Testis (tissue), 2 donors: ENCODE measurements at regions not wholly inside any gene's neighbourhood (a gene's known extent, or its start where the extent isn't known, plus 50 kb on each side); places are given as distances from the start of the nearest gene placed in this dataset.

Experiments used
- POLR2A ChIP-seq: fragments of 450-650 bp; IDR thresholded peaks from one replicate; pipeline ENCODE4 v1.6.1; 2017; ENCODE audit warnings: antibody characterized with exemption, mild to moderate bottlenecking, moderate library complexity
- TF ChIP-seq, protein P1 (sequence below), 3 experiments: fragments of 450-650 bp in 2 of 3; fragments of 200-600 bp in 1 of 3; sonication (generic) in 1 of 3; IDR thresholded peaks; one replicate each; pipeline ENCODE4 v1.5.1; 2016 to 2019; ENCODE audit warnings: antibody characterized with exemption in 3 of 3, mild to moderate bottlenecking in 2 of 3, moderate library complexity in 1 of 3

DNA sequence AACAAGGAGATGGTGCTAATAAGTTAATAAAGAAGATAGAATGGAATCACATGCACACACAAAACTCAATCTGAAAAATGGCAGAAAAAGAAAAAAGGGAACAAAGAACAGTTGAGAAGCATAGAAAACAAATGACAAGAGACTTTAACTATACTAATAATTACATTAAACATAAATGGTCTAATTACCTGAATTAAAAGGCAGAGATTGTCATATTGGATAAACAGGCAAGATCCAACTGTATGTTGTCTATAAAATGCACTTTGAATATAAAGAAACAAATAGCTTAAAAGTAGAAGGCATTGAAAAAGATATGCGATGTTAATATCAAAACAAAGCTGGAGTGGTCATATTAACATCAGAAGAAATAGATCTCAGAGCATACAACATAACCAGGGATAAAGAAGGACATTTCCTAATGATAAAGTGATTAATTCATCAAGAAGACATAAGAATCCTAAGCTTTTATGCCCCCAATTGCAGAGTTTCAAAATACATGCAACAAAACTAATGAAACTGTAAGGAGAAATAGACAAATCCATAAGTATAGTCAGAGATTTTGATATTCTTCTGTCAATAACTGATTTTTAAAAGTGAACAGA, 293.5 kb downstream of the PTPRU start:
- TF ChIP-seq, protein P1, sequence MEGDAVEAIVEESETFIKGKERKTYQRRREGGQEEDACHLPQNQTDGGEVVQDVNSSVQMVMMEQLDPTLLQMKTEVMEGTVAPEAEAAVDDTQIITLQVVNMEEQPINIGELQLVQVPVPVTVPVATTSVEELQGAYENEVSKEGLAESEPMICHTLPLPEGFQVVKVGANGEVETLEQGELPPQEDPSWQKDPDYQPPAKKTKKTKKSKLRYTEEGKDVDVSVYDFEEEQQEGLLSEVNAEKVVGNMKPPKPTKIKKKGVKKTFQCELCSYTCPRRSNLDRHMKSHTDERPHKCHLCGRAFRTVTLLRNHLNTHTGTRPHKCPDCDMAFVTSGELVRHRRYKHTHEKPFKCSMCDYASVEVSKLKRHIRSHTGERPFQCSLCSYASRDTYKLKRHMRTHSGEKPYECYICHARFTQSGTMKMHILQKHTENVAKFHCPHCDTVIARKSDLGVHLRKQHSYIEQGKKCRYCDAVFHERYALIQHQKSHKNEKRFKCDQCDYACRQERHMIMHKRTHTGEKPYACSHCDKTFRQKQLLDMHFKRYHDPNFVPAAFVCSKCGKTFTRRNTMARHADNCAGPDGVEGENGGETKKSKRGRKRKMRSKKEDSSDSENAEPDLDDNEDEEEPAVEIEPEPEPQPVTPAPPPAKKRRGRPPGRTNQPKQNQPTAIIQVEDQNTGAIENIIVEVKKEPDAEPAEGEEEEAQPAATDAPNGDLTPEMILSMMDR (IDR thresholded peaks at IDR 0.05), result no peak
- no peak for TF ChIP-seq POLR2A
